ENCODE measurements at regions not wholly inside any gene's neighbourhood (a gene's known extent, or its start where the extent isn't known, plus 50 kb on each side); places are given as distances from the start of the nearest gene placed in this dataset.
A peak's percentile ranks its signal among the peaks of the same experiment; 100 is the strongest.

DNA sequence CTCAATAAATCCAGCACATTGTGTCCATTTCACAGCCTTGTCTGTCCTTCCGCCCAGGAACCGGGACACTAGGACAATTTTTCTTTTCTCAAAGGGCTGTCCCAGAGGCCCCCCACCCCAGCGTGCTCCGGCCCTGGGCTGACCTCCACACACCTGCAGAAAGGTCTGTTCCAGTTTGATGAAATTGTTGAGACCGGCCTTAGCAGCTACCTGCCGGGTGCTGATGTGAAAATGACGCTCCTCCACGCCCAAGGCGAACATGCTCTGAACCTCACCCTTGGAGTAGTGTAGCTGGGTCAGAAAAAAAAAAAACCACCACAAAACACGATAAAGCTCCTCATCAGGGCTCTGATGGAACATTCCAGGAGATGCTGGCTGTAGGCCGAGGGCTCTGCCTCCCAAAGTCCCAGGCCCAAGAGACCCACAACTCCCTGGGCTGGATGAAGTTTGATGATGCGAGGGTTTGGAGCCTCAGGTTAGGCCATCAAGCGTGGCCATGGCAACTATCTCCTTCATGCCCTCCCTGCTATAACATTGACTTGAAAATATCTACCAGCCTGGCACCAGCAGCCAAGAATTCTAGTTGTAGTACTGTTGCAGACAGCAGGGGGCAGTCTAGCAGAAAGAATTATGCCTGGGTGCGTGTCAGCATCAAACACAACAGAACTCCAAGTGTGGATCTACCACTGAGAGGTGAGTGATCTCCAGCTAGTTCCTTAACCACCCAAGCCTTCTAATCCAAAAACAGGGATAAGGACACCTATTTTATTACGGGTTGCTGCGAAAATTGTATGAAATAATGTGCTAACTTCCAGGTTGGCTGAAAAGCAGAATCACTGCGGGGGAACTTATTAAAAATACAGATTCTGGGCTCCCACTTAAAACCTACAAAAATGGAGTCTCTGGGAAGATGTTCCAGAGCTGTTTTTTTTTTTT is 62.1 kb downstream of the RMI2 start:
- Histone ChIP-seq H3K4me3 (no peak overlapping the region), H3K36me3 (no peaks in the 10 kb centered on the region), H3K4me1 (peaks cover 43% of the 10 kb centered on the region), H3K4me2 (no peak overlapping the region), H3K9me3 (no peaks in the 10 kb centered on the region), H4K20me1 (no peaks in the 10 kb centered on the region), H3K9ac (no peak overlapping the region), H3K27ac (no peak overlapping the region), H3K27me3 (no peaks in the 10 kb centered on the region)
- no peak for TF ChIP-seq Cebpa-rat (IDR thresholded peaks at IDR 0.05)

DNA sequence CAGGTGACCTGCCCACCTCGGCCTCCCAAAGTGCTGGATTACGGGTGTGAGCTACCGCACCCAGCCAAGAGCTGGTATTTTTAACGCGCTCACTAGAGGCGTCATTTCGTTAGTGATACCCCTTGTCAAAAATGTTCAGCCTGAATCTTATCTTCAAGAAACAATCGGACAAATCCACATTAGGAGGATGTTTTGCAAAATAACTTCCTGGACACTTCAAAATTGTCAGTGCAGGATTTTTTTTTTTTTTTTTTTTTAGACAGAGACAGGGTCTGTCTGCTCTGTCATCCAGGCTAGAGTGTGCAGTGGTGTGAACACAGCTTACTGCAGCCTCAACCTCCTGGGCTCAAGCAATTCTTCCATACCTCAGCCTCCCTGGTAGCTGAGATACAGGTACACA is 63.0 kb downstream of the RMI2 start:
- H3K27ac ChIP-seq: no peak overlapping the region
- H3K4me3 ChIP-seq: no peak overlapping the region
- H3K4me2 ChIP-seq: no peak overlapping the region
- H3K9ac ChIP-seq: no peak overlapping the region
- TF ChIP-seq Cebpa-rat (IDR thresholded peaks at IDR 0.05): no peak
- no peaks in the 10 kb centered on the region for H3K9me3 ChIP-seq
- H3K27me3 ChIP-seq: no peaks in the 10 kb centered on the region
- H4K20me1 ChIP-seq: no peaks in the 10 kb centered on the region
- H3K4me1 ChIP-seq: peaks cover 51% of the 10 kb centered on the region
- no peaks in the 10 kb centered on the region for H3K36me3 ChIP-seq

DNA sequence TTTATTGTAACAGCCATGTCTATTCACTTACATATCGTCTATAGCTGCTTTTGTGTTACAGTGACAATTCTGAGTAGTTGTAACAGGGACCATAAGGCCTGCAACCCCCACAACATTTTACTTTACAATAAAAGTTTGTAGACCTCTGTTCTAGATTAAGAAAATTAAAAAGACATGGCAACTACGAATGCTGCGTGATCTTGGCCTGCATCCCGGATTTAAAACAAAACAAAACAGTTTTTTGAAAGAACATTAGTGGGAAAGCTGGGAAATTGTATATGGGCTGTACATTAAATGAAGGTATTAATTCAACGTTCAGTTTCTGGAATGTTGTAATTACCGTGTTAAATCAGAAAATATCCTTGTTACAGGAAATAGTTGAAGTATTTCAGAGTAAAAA is 64.1 kb downstream of the RMI2 start:
- Histone ChIP-seq H3K4me1 (peaks cover 51% of the 10 kb centered on the region), H3K4me3 (no peak overlapping the region), H4K20me1 (no peaks in the 10 kb centered on the region), H3K9ac (no peak overlapping the region), H3K27ac (no peak overlapping the region), H3K9me3 (no peaks in the 10 kb centered on the region), H3K36me3 (no peaks in the 10 kb centered on the region), H3K4me2 (no peak overlapping the region), H3K27me3 (no peaks in the 10 kb centered on the region)
- no peak for TF ChIP-seq Cebpa-rat (IDR thresholded peaks at IDR 0.05)

DNA sequence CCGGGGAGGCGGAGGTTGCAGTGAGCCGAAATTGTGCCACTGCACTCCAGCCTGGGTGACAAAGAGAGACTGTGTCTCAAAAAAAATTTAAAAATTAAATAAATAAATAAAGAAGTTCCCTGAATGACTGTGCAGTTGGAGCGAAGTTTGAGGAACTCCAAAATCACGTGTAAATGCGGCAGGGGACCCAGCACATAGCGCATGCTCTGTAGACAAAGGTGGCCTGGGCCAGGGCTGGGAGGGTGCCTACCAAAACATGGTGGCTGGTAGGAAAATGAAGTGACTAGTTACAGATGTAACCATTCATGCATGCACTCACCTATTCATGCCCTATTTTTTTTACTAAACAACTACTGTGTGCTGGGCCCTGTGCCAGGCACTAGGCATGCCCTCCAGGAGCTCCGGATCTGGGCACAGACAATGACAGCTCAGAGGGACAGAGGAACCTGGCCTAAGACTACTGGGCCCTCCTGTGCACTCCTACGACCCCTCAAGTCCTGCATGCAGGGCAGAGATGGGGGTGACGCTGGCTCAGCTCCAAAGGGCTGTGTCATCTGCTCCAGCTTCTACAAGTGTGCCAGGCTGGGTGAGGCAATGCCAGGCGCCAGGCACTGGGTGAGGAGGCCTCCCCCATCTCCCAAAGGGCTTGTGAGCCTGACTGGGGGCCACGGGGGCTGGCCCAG is 65.3 kb downstream of the RMI2 start:
- peak overlapping the region; percentile 65 for H3K4me2 ChIP-seq
- H3K27ac ChIP-seq: peak overlapping the region; percentile 49
- no peaks in the 10 kb centered on the region for H3K27me3 ChIP-seq
- no peak overlapping the region for H3K4me3 ChIP-seq
- H3K4me1 ChIP-seq: peaks cover 62% of the 10 kb centered on the region
- TF ChIP-seq Cebpa-rat (IDR thresholded peaks at IDR 0.05): no peak
- no peaks in the 10 kb centered on the region for H3K36me3 ChIP-seq
- H3K9me3 ChIP-seq: no peaks in the 10 kb centered on the region
- peak overlapping the region; percentile 40; the same call in 1 of the 2 replicates for H3K9ac ChIP-seq
- no peaks in the 10 kb centered on the region for H4K20me1 ChIP-seq

DNA sequence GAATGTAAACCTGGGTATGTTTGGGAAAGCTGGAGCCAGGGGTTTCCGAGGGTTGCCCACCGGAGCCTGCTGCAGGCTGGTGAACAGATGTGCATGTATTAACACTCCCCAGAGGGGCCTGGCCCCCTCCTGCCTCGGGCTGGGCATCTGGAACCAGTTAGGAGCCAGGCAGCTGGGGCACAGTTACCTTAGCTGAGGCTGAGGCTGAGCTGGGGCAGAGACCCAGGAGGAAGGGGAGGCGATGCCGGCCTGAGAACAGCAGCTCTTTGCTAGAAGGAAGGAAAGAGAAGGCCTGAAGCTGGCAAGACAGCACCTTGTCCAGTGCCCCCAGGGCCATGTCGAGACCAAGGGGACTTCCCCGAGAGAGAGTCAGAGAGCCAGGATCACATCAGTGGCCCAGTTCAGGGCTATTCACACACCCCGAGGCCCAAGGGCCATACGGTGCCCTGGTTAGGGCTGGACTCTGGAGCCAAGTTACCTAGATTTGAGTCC is 65.8 kb downstream of the RMI2 start:
- Histone ChIP-seq H3K4me3 (no peak overlapping the region), H3K4me1 (peaks cover 66% of the 10 kb centered on the region), H4K20me1 (no peaks in the 10 kb centered on the region), H3K9me3 (no peaks in the 10 kb centered on the region), H3K36me3 (no peaks in the 10 kb centered on the region), H3K9ac (peak overlapping the region; percentile 40; the same call in 1 of the 2 replicates), H3K27ac (peak overlapping the region; percentile 49), H3K4me2 (peak overlapping the region; percentile 65), H3K27me3 (no peaks in the 10 kb centered on the region)
- TF ChIP-seq Cebpa-rat (IDR thresholded peaks at IDR 0.05): no peak

DNA sequence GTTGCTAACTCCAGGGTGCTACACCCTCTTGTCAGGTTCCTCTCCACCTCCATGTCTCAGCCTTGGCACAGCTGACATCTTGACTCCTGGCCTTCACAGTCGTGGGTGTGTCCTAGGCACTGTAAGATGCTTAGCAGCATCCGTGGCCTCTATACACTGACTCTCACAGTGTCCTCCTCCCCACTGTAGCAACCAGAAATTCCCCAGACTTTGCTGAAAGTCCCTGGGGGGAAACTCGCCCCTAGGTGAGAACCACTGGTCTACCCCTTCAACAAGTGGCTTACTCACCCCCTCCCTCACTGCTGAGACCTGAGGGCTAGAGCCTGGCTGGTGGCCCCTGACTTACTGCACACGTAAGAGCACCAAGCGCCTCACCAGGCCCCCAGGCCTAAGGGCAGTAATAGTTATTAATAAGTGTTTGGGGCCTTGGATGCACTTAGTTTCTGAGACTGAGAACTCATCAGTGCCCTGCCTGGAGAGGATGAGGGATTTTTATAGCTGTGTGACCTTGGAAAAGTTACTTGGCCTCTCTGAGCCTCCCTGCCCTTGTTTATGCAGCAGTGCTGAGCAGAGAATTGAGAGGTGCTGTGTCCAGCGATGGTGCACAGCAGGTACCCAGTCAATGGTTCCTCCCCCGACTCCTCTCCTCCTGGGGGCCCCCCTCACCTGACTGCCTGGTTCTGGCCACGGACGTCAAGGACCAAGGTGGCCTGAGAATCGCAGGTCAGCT is 67.1 kb downstream of the RMI2 start:
- Histone ChIP-seq H3K27me3 (no peaks in the 10 kb centered on the region), H3K4me3 (no peak overlapping the region), H3K4me1 (peaks cover 66% of the 10 kb centered on the region), H3K9me3 (no peaks in the 10 kb centered on the region), H3K27ac (no peak overlapping the region), H3K9ac (no peak overlapping the region), H3K4me2 (0 out of 2 replicates have a peak overlapping the region, but pooled peaks have one; percentile 5), H4K20me1 (no peaks in the 10 kb centered on the region), H3K36me3 (no peaks in the 10 kb centered on the region)
- TF ChIP-seq Cebpa-rat (IDR thresholded peaks at IDR 0.05): no peak

DNA sequence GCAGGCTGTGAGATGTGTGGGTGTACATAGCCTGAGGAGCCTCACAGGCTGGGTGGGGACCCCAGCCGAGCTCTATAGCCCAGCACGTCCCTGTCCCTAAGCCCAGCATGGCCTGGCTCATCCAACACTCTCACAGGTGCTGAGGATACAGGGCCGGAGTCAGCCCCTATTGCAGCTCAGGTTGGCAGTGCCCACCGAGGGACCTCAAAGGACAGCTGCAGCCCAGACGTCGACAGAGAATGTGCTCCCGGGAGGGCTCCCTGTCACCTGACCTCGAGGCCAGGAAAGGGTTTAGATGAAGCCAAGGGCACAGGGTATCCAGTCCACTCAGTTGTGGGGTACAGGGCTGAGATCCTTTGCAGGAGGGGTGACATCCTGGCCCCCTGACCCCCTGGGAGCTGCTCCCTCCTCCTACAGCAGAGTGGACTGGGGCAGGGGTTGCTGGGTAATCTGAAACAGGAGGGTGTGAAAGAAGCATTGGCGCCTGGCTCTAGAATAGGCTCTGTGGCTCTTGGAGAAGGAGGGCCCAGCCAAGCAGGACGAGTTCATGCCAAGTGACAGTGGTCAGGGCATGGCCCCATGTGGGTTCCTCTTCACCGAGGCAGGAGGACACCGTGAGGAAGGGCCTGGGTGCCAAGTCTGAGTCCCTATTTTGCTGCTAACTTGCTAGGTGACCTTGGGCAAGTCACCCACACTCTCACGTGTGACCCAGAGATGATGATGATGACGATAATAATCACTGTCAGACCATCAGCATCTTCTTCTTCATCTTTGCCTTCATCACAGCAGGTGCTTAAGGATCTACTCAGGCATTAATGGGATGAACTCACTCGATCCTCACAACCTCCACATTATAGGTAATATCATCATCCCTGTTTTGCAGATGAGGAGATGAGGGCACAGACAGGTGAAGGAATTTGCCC is 68.0 kb downstream of the RMI2 start:
- no peaks in the 10 kb centered on the region for H3K27me3 ChIP-seq
- H3K4me3 ChIP-seq: no peak overlapping the region
- no peak overlapping the region for H3K9ac ChIP-seq
- peaks cover 64% of the 10 kb centered on the region for H3K4me1 ChIP-seq
- TF ChIP-seq Cebpa-rat (IDR thresholded peaks at IDR 0.05): no peak
- no peak overlapping the region for H3K27ac ChIP-seq
- H3K4me2 ChIP-seq: no peak overlapping the region
- no peaks in the 10 kb centered on the region for H4K20me1 ChIP-seq
- H3K36me3 ChIP-seq: no peaks in the 10 kb centered on the region
- H3K9me3 ChIP-seq: no peaks in the 10 kb centered on the region

DNA sequence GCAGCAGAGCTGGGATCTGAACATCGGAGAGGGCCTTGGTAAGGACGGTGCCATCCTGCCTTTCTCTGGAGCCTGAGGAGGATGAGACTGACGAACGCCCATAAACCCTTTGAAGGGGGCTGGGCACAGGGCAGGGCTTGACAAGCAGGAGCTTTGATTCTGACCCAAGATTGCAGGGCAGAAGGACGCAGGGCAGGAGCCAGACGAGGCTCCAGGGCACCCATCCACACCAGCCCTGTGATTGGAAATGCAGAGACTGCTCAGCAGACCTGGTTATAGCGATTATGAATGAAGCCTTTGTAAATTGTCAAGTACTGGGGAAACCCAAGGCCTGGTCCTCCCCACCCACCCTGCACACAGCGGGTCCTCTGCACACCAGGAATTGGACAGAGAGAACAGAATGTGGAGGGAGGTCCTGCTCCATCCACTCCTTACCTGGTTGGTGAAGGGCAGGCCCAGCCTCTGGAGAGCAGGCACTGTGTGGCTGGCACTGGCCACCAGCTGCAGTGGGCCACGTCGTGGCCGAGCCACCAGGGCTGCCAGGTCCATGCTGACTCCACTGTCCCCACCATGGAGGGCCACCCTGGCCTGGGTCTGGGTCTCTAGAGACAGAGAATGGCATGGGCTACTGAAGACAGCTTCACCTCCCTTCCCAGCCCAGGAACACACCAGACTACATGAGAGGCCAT is 68.8 kb downstream of the RMI2 start:
- H3K4me1 ChIP-seq: peaks cover 56% of the 10 kb centered on the region
- H4K20me1 ChIP-seq: no peaks in the 10 kb centered on the region
- no peak overlapping the region for H3K4me2 ChIP-seq
- TF ChIP-seq Cebpa-rat (IDR thresholded peaks at IDR 0.05): no peak
- H3K36me3 ChIP-seq: no peaks in the 10 kb centered on the region
- H3K27me3 ChIP-seq: no peaks in the 10 kb centered on the region
- H3K27ac ChIP-seq: no peak overlapping the region
- no peak overlapping the region for H3K4me3 ChIP-seq
- no peak overlapping the region for H3K9ac ChIP-seq
- peaks cover 4% of the 10 kb centered on the region; the same call in 1 of the 2 replicates for H3K9me3 ChIP-seq

Measured in BLaER1 (cell line).